ENCODE measurements at regions not wholly inside any gene's neighbourhood (a gene's known extent, or its start where the extent isn't known, plus 50 kb on each side); places are given as distances from the start of the nearest gene placed in this dataset.

GRCh38 chr5:22908586-22908985 is 55.4 kb upstream of the CDH12 start:
- DNase-seq (ENCODE audit: low read depth in 2 of 3, low spot score in 1 of 3), result no peak

GRCh38 chr5:22908129-22908528 is 55.0 kb upstream of the CDH12 start:
- no peak for DNase-seq (ENCODE audit: low read depth in 2 of 3, low spot score in 1 of 3)

Data from stimulated activated CD4-positive, alpha-beta T cell treated with anti-CD3 and anti-CD28 coated beads, Interleukin-12 subunit alpha, Interleukin-12 subunit beta, amount 100 ng/mL, for 48 hours (primary cell).